AG04449 (cell line): ENCODE measurements at regions not wholly inside any gene's neighbourhood (a gene's known extent, or its start where the extent isn't known, plus 50 kb on each side); places are given as distances from the start of the nearest gene placed in this dataset.

Experiments used
- CTCF ChIA-PET: fragments of 350-600 bp; formaldehyde crosslinking; extraction: SDS; loops from one replicate; lab custom pipeline; 2021; ENCODE audit warnings: antibody characterized with exemption; lab: Yijun Ruan, JAX
- POLR2A ChIA-PET: fragments of 400-600, 350-600 bp; formaldehyde crosslinking; extraction: SDS; loops from one replicate; lab custom pipeline; 2020; ENCODE audit warnings: antibody characterized with exemption, inconsistent platforms; lab: Yijun Ruan, JAX
- DNase-seq: peaks from one replicate; pipeline ENCODE4 v3.0.0-alpha.2; 2010; ENCODE audit warnings: low read depth, low spot score
- H3K4me3 ChIP-seq: 2 replicates; pipeline ENCODE4 v1.5.1; 2011; ENCODE audit warnings: low read depth, mild to moderate bottlenecking, control low read depth, low read length
- CTCF ChIP-seq: IDR thresholded peaks from one replicate; pipeline ENCODE4 v1.5.1; 2011; ENCODE audit warnings: mild to moderate bottlenecking, moderate library complexity, low read length, control low read depth, inconsistent platforms; ENCODE audit not compliant: insufficient read depth; ENCODE audit errors: missing control alignments

- no peak for TF ChIP-seq CTCF
- POLR2A ChIA-PET, result no interaction called here
- DNase-seq, result no peak
- CTCF ChIA-PET, result no interaction called here
- H3K4me3 ChIP-seq, result no peak overlapping the region
These were observed 1653.0 kb upstream of the MIR17HG start for GRCh38 chr13:89694451-89694850.

- TF ChIP-seq CTCF, result no peak
- ChIA-PET POLR2A (no interaction called here), CTCF (no interaction called here)
- no peak overlapping the region for H3K4me3 ChIP-seq
- no peak for DNase-seq
These were observed 1651.9 kb upstream of the MIR17HG start for GRCh38 chr13:89695343-89696257.

- POLR2A ChIA-PET, result no interaction called here
These were observed 1645.6 kb upstream of the MIR17HG start for GRCh38 chr13:89701913-89702312.

GRCh38 chr13:89704040-89704439 is 1643.4 kb upstream of the MIR17HG start:
- no peak for TF ChIP-seq CTCF
- CTCF ChIA-PET, result no interaction called here

More at GRCh38 chr13:89701913-89702312, 1645.6 kb upstream of the MIR17HG start:
- no peak for DNase-seq
- no peak for TF ChIP-seq CTCF
- H3K4me3 ChIP-seq, result no peak overlapping the region
- CTCF ChIA-PET, result no interaction called here

GRCh38 chr13:89708013-89708412 is 1639.5 kb upstream of the MIR17HG start:
- ChIA-PET POLR2A (no interaction called here), CTCF (no interaction called here)
- TF ChIP-seq CTCF, result no peak
- H3K4me3 ChIP-seq, result no peak overlapping the region
- DNase-seq, result no peak

More at GRCh38 chr13:89704040-89704439, 1643.4 kb upstream of the MIR17HG start:
- H3K4me3 ChIP-seq, result no peak overlapping the region
- POLR2A ChIA-PET, result no interaction called here
- no peak for DNase-seq

GRCh38 chr13:89721216-89721615 is 1626.3 kb upstream of the MIR17HG start:
- CTCF ChIA-PET, result no interaction called here
- no peak for DNase-seq
- POLR2A ChIA-PET, result no interaction called here
- no peak for TF ChIP-seq CTCF
- no peak overlapping the region for H3K4me3 ChIP-seq
